ENCODE measurements at regions not wholly inside any gene's neighbourhood (a gene's known extent, or its start where the extent isn't known, plus 50 kb on each side); places are given as distances from the start of the nearest gene placed in this dataset.

GRCh38 chr12:19026034-19026433 is 103.5 kb upstream of the PLEKHA5 start:
- intact Hi-C loops (cut with DNase I; ENCODE audit: low total_unique reads): no loop called here
- H3K27ac ChIP-seq: no peak overlapping the region
- no peaks in the 10 kb centered on the region for H3K9me3 ChIP-seq
- no peaks in the 10 kb centered on the region for H3K4me1 ChIP-seq
- no peak overlapping the region for H3K4me3 ChIP-seq
- TF ChIP-seq POLR2AphosphoS5 (IDR thresholded peaks at IDR 0.05) (no peak), CTCF (IDR thresholded peaks at IDR 0.05) (no peak), POLR2A (IDR thresholded peaks at IDR 0.05) (no peak)
- no peaks in the 10 kb centered on the region for H3K27me3 ChIP-seq
- H3K36me3 ChIP-seq: no peaks in the 10 kb centered on the region
- no peak for DNase-seq (ENCODE audit: low spot score in 2 of 2)

GRCh38 chr12:19026614-19027488 is 102.7 kb upstream of the PLEKHA5 start:
- no peaks in the 10 kb centered on the region for H3K27me3 ChIP-seq
- H3K4me1 ChIP-seq: no peaks in the 10 kb centered on the region
- intact Hi-C loops (cut with DNase I; ENCODE audit: low total_unique reads): no loop called here
- TF ChIP-seq POLR2AphosphoS5 (IDR thresholded peaks at IDR 0.05) (no peak), CTCF (IDR thresholded peaks at IDR 0.05) (no peak)
- H3K4me3 ChIP-seq: no peak overlapping the region
- no peaks in the 10 kb centered on the region for H3K36me3 ChIP-seq
- H3K9me3 ChIP-seq: no peaks in the 10 kb centered on the region
- H3K27ac ChIP-seq: no peak overlapping the region
- DNase-seq (ENCODE audit: low spot score in 2 of 2): no peak

- no peaks in the 10 kb centered on the region for H3K27me3 ChIP-seq
- H3K27ac ChIP-seq: no peak overlapping the region
- TF ChIP-seq POLR2A (IDR thresholded peaks at IDR 0.05) (no peak), CTCF (IDR thresholded peaks at IDR 0.05) (no peak), POLR2AphosphoS5 (IDR thresholded peaks at IDR 0.05) (no peak)
- H3K9me3 ChIP-seq: peaks cover 0 to 7% of the 10 kb centered on the region in 2 donors
- DNase-seq (ENCODE audit: low spot score in 2 of 2): no peak
- intact Hi-C loops (cut with DNase I; ENCODE audit: low total_unique reads): no loop called here
- H3K4me1 ChIP-seq: no peaks in the 10 kb centered on the region
- H3K4me3 ChIP-seq: no peak overlapping the region
- H3K36me3 ChIP-seq: no peaks in the 10 kb centered on the region
Measured at GRCh38 chr12:19030180-19030579, 99.4 kb upstream of the PLEKHA5 start.

- H3K4me1 ChIP-seq: no peaks in the 10 kb centered on the region
- H3K27me3 ChIP-seq: no peaks in the 10 kb centered on the region
- peaks cover 0 to 7% of the 10 kb centered on the region in 2 donors for H3K9me3 ChIP-seq
- H3K27ac ChIP-seq: no peak overlapping the region
- no peak overlapping the region for H3K4me3 ChIP-seq
- no peaks in the 10 kb centered on the region for H3K36me3 ChIP-seq
- DNase-seq (ENCODE audit: low spot score in 2 of 2): no peak
- intact Hi-C loops (cut with DNase I; ENCODE audit: low total_unique reads): no loop called here
- TF ChIP-seq POLR2AphosphoS5 (IDR thresholded peaks at IDR 0.05): no peak
- TF ChIP-seq CTCF (IDR thresholded peaks at IDR 0.05): no peak
- no peak for TF ChIP-seq POLR2A (IDR thresholded peaks at IDR 0.05)
Measured at GRCh38 chr12:19030603-19031002, 98.9 kb upstream of the PLEKHA5 start.

GRCh38 chr12:19031032-19031431 is 98.5 kb upstream of the PLEKHA5 start:
- intact Hi-C loops (cut with DNase I; ENCODE audit: low total_unique reads): no loop called here
- Histone ChIP-seq H3K27me3 (no peaks in the 10 kb centered on the region), H3K4me1 (no peaks in the 10 kb centered on the region), H3K4me3 (no peak overlapping the region), H3K9me3 (peaks cover 0 to 7% of the 10 kb centered on the region in 2 donors), H3K27ac (no peak overlapping the region), H3K36me3 (no peaks in the 10 kb centered on the region)
- TF ChIP-seq CTCF (IDR thresholded peaks at IDR 0.05) (no peak), POLR2A (IDR thresholded peaks at IDR 0.05) (no peak), POLR2AphosphoS5 (IDR thresholded peaks at IDR 0.05) (no peak)
- DNase-seq (ENCODE audit: low spot score in 2 of 2): no peak
